ES-I3 (cell line): ENCODE measurements at regions not wholly inside any gene's neighbourhood (a gene's known extent, or its start where the extent isn't known, plus 50 kb on each side); places are given as distances from the start of the nearest gene placed in this dataset.
"Not testable (repeated sequence)": the region's sequence is repeated elsewhere in the genome, so short reads cannot be mapped to it uniquely, and the experiment has no call there.

Source experiments
- H3K36me3 ChIP-seq: 2 replicates; pipeline ENCODE4 v1.6.1; 2013; ENCODE audit warnings: mild to moderate bottlenecking, low read length, control low read depth, moderate library complexity; ENCODE audit not compliant: insufficient read depth
- H3K4me1 ChIP-seq: 2 replicates; pipeline ENCODE4 v1.6.1; 2013; ENCODE audit warnings: mild to moderate bottlenecking, control low read depth, low read length; ENCODE audit not compliant: insufficient read depth
- H3K9ac ChIP-seq: 2 replicates; pipeline ENCODE4 v1.6.1; 2013; ENCODE audit warnings: low read depth, mild to moderate bottlenecking, low read length, moderate library complexity
- H3K9me3 ChIP-seq: 2 replicates; pipeline ENCODE4 v1.6.1; 2013; ENCODE audit warnings: mild to moderate bottlenecking, low read length, moderate library complexity; ENCODE audit not compliant: control insufficient read depth, insufficient read depth

- H3K4me1 ChIP-seq: no peaks in the 10 kb centered on the region
- H3K9ac ChIP-seq: no peak overlapping the region
- H3K9me3 ChIP-seq: no peaks in the 10 kb centered on the region
- no peaks in the 10 kb centered on the region for H3K36me3 ChIP-seq
These were observed 734.9 kb upstream of the PCDH9 start for GRCh38 chr13:67964986-67965385.

GRCh38 chr13:67964091-67964490, 734.0 kb upstream of the PCDH9 start:
- no peaks in the 10 kb centered on the region for H3K9me3 ChIP-seq
- H3K9ac ChIP-seq: no peak overlapping the region
- H3K4me1 ChIP-seq: no peaks in the 10 kb centered on the region
- H3K36me3 ChIP-seq: no peaks in the 10 kb centered on the region

GRCh38 chr13:67961331-67961730, 731.2 kb upstream of the PCDH9 start:
- Histone ChIP-seq H3K4me1 (no peaks in the 10 kb centered on the region), H3K9ac (no peak overlapping the region; the same call in 1 of the 2 replicates), H3K36me3 (no peaks in the 10 kb centered on the region), H3K9me3 (no peaks in the 10 kb centered on the region)

GRCh38 chr13:67951431-67951830, 721.3 kb upstream of the PCDH9 start:
- Histone ChIP-seq H3K9ac (no peak overlapping the region), H3K36me3 (no peaks in the 10 kb centered on the region), H3K4me1 (no peaks in the 10 kb centered on the region), H3K9me3 (no peaks in the 10 kb centered on the region)

GRCh38 chr13:67950603-67951002, 720.5 kb upstream of the PCDH9 start:
- Histone ChIP-seq H3K9me3 (no peaks in the 10 kb centered on the region), H3K36me3 (no peaks in the 10 kb centered on the region), H3K4me1 (no peaks in the 10 kb centered on the region), H3K9ac (no peak overlapping the region)

- no peaks in the 10 kb centered on the region for H3K9me3 ChIP-seq
- H3K36me3 ChIP-seq: no peaks in the 10 kb centered on the region
- H3K4me1 ChIP-seq: no peaks in the 10 kb centered on the region
- H3K9ac ChIP-seq: no peak overlapping the region
These were observed 716.0 kb upstream of the PCDH9 start for GRCh38 chr13:67946131-67946530.

- H3K9ac ChIP-seq: no peak overlapping the region
These were observed 713.0 kb upstream of the PCDH9 start for GRCh38 chr13:67943116-67943515.

GRCh38 chr13:67935626-67936025, 705.5 kb upstream of the PCDH9 start:
- H3K4me1 ChIP-seq: no peaks in the 10 kb centered on the region
- H3K36me3 ChIP-seq: no peaks in the 10 kb centered on the region
- H3K9ac ChIP-seq: no peak overlapping the region
- H3K9me3 ChIP-seq: no peaks in the 10 kb centered on the region

More at GRCh38 chr13:67943116-67943515, 713.0 kb upstream of the PCDH9 start:
- Histone ChIP-seq H3K4me1 (no peaks in the 10 kb centered on the region), H3K36me3 (no peaks in the 10 kb centered on the region), H3K9me3 (no peaks in the 10 kb centered on the region)

- Histone ChIP-seq H3K9ac (no peak overlapping the region), H3K9me3 (no peaks in the 10 kb centered on the region), H3K36me3 (no peaks in the 10 kb centered on the region), H3K4me1 (no peaks in the 10 kb centered on the region)
These were observed 704.6 kb upstream of the PCDH9 start for GRCh38 chr13:67934617-67935330.

GRCh38 chr13:67932991-67933390, 702.9 kb upstream of the PCDH9 start:
- H3K9ac ChIP-seq: no peak overlapping the region
- H3K4me1 ChIP-seq: no peaks in the 10 kb centered on the region
- no peaks in the 10 kb centered on the region for H3K36me3 ChIP-seq
- H3K9me3 ChIP-seq: no peaks in the 10 kb centered on the region

GRCh38 chr13:67917291-67917987, 687.3 kb upstream of the PCDH9 start:
- H3K4me1 ChIP-seq: no peaks in the 10 kb centered on the region
- H3K36me3 ChIP-seq: no peaks in the 10 kb centered on the region
- no peak overlapping the region for H3K9ac ChIP-seq
- H3K9me3 ChIP-seq: no peaks in the 10 kb centered on the region

- no peaks in the 10 kb centered on the region for H3K36me3 ChIP-seq
- H3K9me3 ChIP-seq: no peaks in the 10 kb centered on the region
- H3K9ac ChIP-seq: no peak overlapping the region
- H3K4me1 ChIP-seq: no peaks in the 10 kb centered on the region
These were observed 686.5 kb upstream of the PCDH9 start for GRCh38 chr13:67916650-67917049.

- no peaks in the 10 kb centered on the region for H3K36me3 ChIP-seq
- H3K4me1 ChIP-seq: no peaks in the 10 kb centered on the region
- H3K9ac ChIP-seq: no peak overlapping the region
- H3K9me3 ChIP-seq: no peaks in the 10 kb centered on the region
These were observed 684.4 kb upstream of the PCDH9 start for GRCh38 chr13:67914535-67914934.

- not testable (repeated sequence) for H3K9ac ChIP-seq, H3K4me1 ChIP-seq, H3K9me3 ChIP-seq, H3K36me3 ChIP-seq
These were observed 672.8 kb upstream of the PCDH9 start for GRCh38 chr13:67902960-67903359.

- H3K9ac ChIP-seq: no peak overlapping the region
- no peaks in the 10 kb centered on the region for H3K4me1 ChIP-seq
- no peaks in the 10 kb centered on the region for H3K36me3 ChIP-seq
- no peaks in the 10 kb centered on the region for H3K9me3 ChIP-seq
These were observed 650.8 kb upstream of the PCDH9 start for GRCh38 chr13:67880916-67881315.
